HFFc6 (cell line): ENCODE measurements at regions not wholly inside any gene's neighbourhood (a gene's known extent, or its start where the extent isn't known, plus 50 kb on each side); places are given as distances from the start of the nearest gene placed in this dataset.
A peak's percentile ranks its signal among the peaks of the same experiment; 100 is the strongest.

Experiments used
- DNase-seq: peaks from one replicate; pipeline ENCODE4 v3.0.0-alpha.2; 2018
- H3K27ac Mint-ChIP-seq: 2 replicates; pipeline ENCODE4 v1.8.0; 2020; ENCODE audit warnings: mild to moderate bottlenecking, mixed read lengths
- H3K27me3 Mint-ChIP-seq: 2 replicates; pipeline ENCODE4 v1.8.0; 2021; ENCODE audit warnings: mild to moderate bottlenecking, moderate library complexity, mixed read lengths; ENCODE audit not compliant: insufficient read depth
- H3K36me3 Mint-ChIP-seq: 2 replicates; pipeline ENCODE4 v1.8.0; 2021; ENCODE audit warnings: low read depth, mixed read lengths
- H3K4me1 Mint-ChIP-seq: 2 replicates; pipeline ENCODE4 v1.8.0; 2020; ENCODE audit warnings: low read depth, mixed read lengths
- H3K4me3 Mint-ChIP-seq: 2 replicates; pipeline ENCODE4 v1.8.0; 2020; ENCODE audit warnings: mild to moderate bottlenecking, moderate library complexity, mixed read lengths
- H3K9me3 Mint-ChIP-seq: 2 replicates; pipeline ENCODE4 v1.8.0; 2020; ENCODE audit warnings: mild to moderate bottlenecking, mixed read lengths
- CTCF ChIP-seq: fragments of 200-600 bp; sonication (generic); IDR thresholded peaks from 2 replicates; pipeline ENCODE4 v1.5.0; 2021; ENCODE audit warnings: antibody characterized with exemption, mild to moderate bottlenecking

- Mint-ChIP-seq H3K36me3 (no peaks in the 10 kb centered on the region), H3K4me1 (no peaks in the 10 kb centered on the region), H3K27ac (no peak overlapping the region), H3K27me3 (no peaks in the 10 kb centered on the region), H3K9me3 (peaks cover 13% of the 10 kb centered on the region; the same call in 1 of the 2 replicates), H3K4me3 (no peak overlapping the region)
- DNase-seq = no peak
- TF ChIP-seq CTCF = peak; percentile 88
Measured at GRCh38 chr2:3959372-3959771, 256.0 kb downstream of the DCDC2C start.

- no peaks in the 10 kb centered on the region for H3K36me3 Mint-ChIP-seq
- H3K27me3 Mint-ChIP-seq = no peaks in the 10 kb centered on the region
- TF ChIP-seq CTCF = no peak
- H3K4me3 Mint-ChIP-seq = no peak overlapping the region
- peaks cover 14% of the 10 kb centered on the region for H3K9me3 Mint-ChIP-seq
- no peak for DNase-seq
- H3K27ac Mint-ChIP-seq = no peak overlapping the region
- no peaks in the 10 kb centered on the region for H3K4me1 Mint-ChIP-seq
Measured at GRCh38 chr2:3960106-3960505, 256.7 kb downstream of the DCDC2C start.

GRCh38 chr2:3962719-3963118, 259.3 kb downstream of the DCDC2C start:
- Mint-ChIP-seq H3K27ac (no peak overlapping the region), H3K4me3 (no peak overlapping the region), H3K4me1 (no peaks in the 10 kb centered on the region), H3K9me3 (peaks cover 29% of the 10 kb centered on the region), H3K27me3 (no peaks in the 10 kb centered on the region; the same call in 1 of the 2 replicates), H3K36me3 (no peaks in the 10 kb centered on the region)
- DNase-seq = no peak
- TF ChIP-seq CTCF = no peak

GRCh38 chr2:3965211-3965610, 261.8 kb downstream of the DCDC2C start:
- H3K9me3 Mint-ChIP-seq = peaks cover 39% of the 10 kb centered on the region
- no peak for DNase-seq
- H3K27me3 Mint-ChIP-seq = peaks cover 2% of the 10 kb centered on the region; the same call in 1 of the 2 replicates
- H3K27ac Mint-ChIP-seq = no peak overlapping the region
- TF ChIP-seq CTCF = no peak
- H3K4me1 Mint-ChIP-seq = no peaks in the 10 kb centered on the region
- H3K4me3 Mint-ChIP-seq = no peak overlapping the region
- H3K36me3 Mint-ChIP-seq = no peaks in the 10 kb centered on the region

- Mint-ChIP-seq H3K27ac (no peak overlapping the region), H3K36me3 (no peaks in the 10 kb centered on the region), H3K27me3 (peaks cover 2% of the 10 kb centered on the region; the same call in 1 of the 2 replicates), H3K9me3 (peaks cover 39% of the 10 kb centered on the region), H3K4me1 (no peaks in the 10 kb centered on the region), H3K4me3 (no peak overlapping the region)
- no peak for DNase-seq
- no peak for TF ChIP-seq CTCF
Measured at GRCh38 chr2:3965953-3966352, 262.6 kb downstream of the DCDC2C start.

- no peak for TF ChIP-seq CTCF
- no peak overlapping the region for H3K27ac Mint-ChIP-seq
- peaks cover 39% of the 10 kb centered on the region for H3K9me3 Mint-ChIP-seq
- no peak overlapping the region for H3K4me3 Mint-ChIP-seq
- no peak for DNase-seq
- H3K4me1 Mint-ChIP-seq = no peaks in the 10 kb centered on the region
- peaks cover 2% of the 10 kb centered on the region; the same call in 1 of the 2 replicates for H3K27me3 Mint-ChIP-seq
- H3K36me3 Mint-ChIP-seq = no peaks in the 10 kb centered on the region
Measured at GRCh38 chr2:3966470-3966869, 263.1 kb downstream of the DCDC2C start.
